ENCODE measurements at regions not wholly inside any gene's neighbourhood (a gene's known extent, or its start where the extent isn't known, plus 50 kb on each side); places are given as distances from the start of the nearest gene placed in this dataset.

DNA sequence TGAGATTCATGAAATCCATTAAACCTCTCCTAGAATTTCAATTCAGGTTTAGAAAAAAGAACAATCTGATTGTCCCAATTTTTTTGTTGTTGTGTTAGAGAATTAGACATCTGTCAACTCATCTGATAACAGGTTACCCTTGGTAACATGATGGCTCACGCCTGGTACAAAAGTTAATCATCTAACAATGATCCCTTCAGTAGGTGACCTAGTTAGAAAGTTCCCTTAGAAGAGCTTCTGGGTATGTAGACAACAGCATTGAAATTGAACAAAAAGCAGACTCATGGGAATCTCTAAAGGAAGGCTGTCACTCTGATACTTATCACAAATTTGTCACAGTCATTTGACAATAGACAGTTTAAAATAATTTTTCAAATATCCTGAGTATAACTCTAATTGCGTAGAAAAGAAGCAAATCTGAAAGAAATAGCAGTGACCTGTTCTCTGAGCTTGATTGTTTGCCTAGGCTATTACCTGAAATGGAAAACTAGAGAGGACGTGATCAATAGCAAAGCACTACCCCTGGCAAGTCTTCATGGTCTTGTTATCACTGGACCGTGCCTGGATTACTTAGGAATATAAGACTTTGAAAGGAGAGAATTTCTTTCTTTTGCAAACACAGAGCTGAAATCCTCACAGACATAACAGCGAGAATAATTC is 880.4 kb upstream of the AGA start:
- TF ChIP-seq, protein P1, sequence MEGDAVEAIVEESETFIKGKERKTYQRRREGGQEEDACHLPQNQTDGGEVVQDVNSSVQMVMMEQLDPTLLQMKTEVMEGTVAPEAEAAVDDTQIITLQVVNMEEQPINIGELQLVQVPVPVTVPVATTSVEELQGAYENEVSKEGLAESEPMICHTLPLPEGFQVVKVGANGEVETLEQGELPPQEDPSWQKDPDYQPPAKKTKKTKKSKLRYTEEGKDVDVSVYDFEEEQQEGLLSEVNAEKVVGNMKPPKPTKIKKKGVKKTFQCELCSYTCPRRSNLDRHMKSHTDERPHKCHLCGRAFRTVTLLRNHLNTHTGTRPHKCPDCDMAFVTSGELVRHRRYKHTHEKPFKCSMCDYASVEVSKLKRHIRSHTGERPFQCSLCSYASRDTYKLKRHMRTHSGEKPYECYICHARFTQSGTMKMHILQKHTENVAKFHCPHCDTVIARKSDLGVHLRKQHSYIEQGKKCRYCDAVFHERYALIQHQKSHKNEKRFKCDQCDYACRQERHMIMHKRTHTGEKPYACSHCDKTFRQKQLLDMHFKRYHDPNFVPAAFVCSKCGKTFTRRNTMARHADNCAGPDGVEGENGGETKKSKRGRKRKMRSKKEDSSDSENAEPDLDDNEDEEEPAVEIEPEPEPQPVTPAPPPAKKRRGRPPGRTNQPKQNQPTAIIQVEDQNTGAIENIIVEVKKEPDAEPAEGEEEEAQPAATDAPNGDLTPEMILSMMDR (IDR thresholded peaks at IDR 0.05; ENCODE audit: low read length), result no peak
- no peak for TF ChIP-seq EZH2phosphoT487 (IDR thresholded peaks at IDR 0.05; ENCODE audit: low read length)
- no peak for TF ChIP-seq EZH2 (optimal IDR thresholded peaks at IDR 0.05; ENCODE audit: low read depth, low read length)

Measured in MM.1S (cell line).